H9 (cell line): ENCODE measurements at regions not wholly inside any gene's neighbourhood (a gene's known extent, or its start where the extent isn't known, plus 50 kb on each side); places are given as distances from the start of the nearest gene placed in this dataset.

Source experiments
- DNase-seq: peaks from one replicate; pipeline ENCODE4 v3.0.0-alpha.2; 2017
- H2AFZ ChIP-seq: one replicate; pipeline ENCODE4 v1.6.1; 2013; ENCODE audit warnings: mild to moderate bottlenecking, low read length, control low read depth, moderate library complexity
- H2AK5ac ChIP-seq: 2 replicates; pipeline ENCODE4 v1.6.1; 2013; ENCODE audit warnings: low read length, control low read depth, mixed read lengths; ENCODE audit not compliant: insufficient read length
- H2BK120ac ChIP-seq: one replicate; pipeline ENCODE4 v1.6.1; 2013; ENCODE audit warnings: low read depth, mild to moderate bottlenecking, low read length, control low read depth, inconsistent platforms; ENCODE audit not compliant: poor library complexity, severe bottlenecking
- H2BK12ac ChIP-seq: 2 replicates; pipeline ENCODE4 v1.6.1; 2013; ENCODE audit warnings: low read length, control low read depth, mixed read lengths, low read depth; ENCODE audit not compliant: insufficient read length
- H2BK15ac ChIP-seq: 2 replicates; pipeline ENCODE4 v1.6.1; 2013; ENCODE audit warnings: low read depth, low read length, control low read depth
- H2BK20ac ChIP-seq: one replicate; pipeline ENCODE4 v1.6.1; 2013; ENCODE audit warnings: low read depth, mild to moderate bottlenecking, low read length, control low read depth, inconsistent platforms; ENCODE audit not compliant: poor library complexity, severe bottlenecking
- H2BK5ac ChIP-seq: 2 replicates; pipeline ENCODE4 v1.6.1; 2013; ENCODE audit warnings: low read length, control low read depth, mixed read lengths; ENCODE audit not compliant: insufficient read length
- H3K14ac ChIP-seq: 2 replicates; pipeline ENCODE4 v1.6.1; 2013; ENCODE audit warnings: low read length, control low read depth; ENCODE audit not compliant: insufficient read depth
- H3K18ac ChIP-seq: 2 replicates; pipeline ENCODE4 v1.6.1; 2013; ENCODE audit warnings: low read depth, mild to moderate bottlenecking, mixed read lengths, low read length, control low read depth; ENCODE audit not compliant: insufficient read length
- H3K23ac ChIP-seq: 2 replicates; pipeline ENCODE4 v1.6.1; 2013; ENCODE audit warnings: low read length, control low read depth, mixed read lengths, low read depth; ENCODE audit not compliant: insufficient read length
- H3K23me2 ChIP-seq: 2 replicates; pipeline ENCODE4 v1.6.1; 2013; ENCODE audit warnings: low read depth, mild to moderate bottlenecking, mixed read lengths, low read length, control low read depth; ENCODE audit not compliant: insufficient read length, poor library complexity, severe bottlenecking
- H3K27ac ChIP-seq: 2 replicates; pipeline ENCODE4 v1.5.1; 2013; ENCODE audit warnings: low read length, control low read depth, mixed read lengths, low read depth; ENCODE audit not compliant: insufficient read length
- H3K27me3 ChIP-seq: 2 replicates; pipeline ENCODE4 v1.6.1; 2013; ENCODE audit warnings: low read length, control low read depth, inconsistent platforms; ENCODE audit not compliant: insufficient read depth
- H3K4ac ChIP-seq: 2 replicates; pipeline ENCODE4 v1.6.1; 2013; ENCODE audit warnings: low read depth, mild to moderate bottlenecking, control low read depth, inconsistent platforms, low read length, moderate library complexity
- H3K4me1 ChIP-seq: 2 replicates; pipeline ENCODE4 v1.6.1; 2013; ENCODE audit warnings: low read length, control low read depth, inconsistent platforms; ENCODE audit not compliant: insufficient read depth
- H3K4me2 ChIP-seq: 2 replicates; pipeline ENCODE4 v1.6.1; 2013; ENCODE audit warnings: low read length, control low read depth, mixed read lengths; ENCODE audit not compliant: insufficient read length, insufficient read depth
- H3K56ac ChIP-seq: 2 replicates; pipeline ENCODE4 v1.6.1; 2013; ENCODE audit warnings: low read depth, mild to moderate bottlenecking, mixed read lengths, low read length, control low read depth; ENCODE audit not compliant: insufficient read length
- H3K79me1 ChIP-seq: 2 replicates; pipeline ENCODE4 v1.6.1; 2013; ENCODE audit warnings: low read depth, mild to moderate bottlenecking, moderate library complexity, low read length, control low read depth, inconsistent platforms; ENCODE audit not compliant: insufficient read depth, poor library complexity, severe bottlenecking
- H3K79me2 ChIP-seq: 2 replicates; pipeline ENCODE4 v1.6.1; 2013; ENCODE audit warnings: low read length, control low read depth, inconsistent platforms; ENCODE audit not compliant: insufficient read depth
- H3K9ac ChIP-seq: 2 replicates; pipeline ENCODE4 v1.6.1; 2013; ENCODE audit warnings: low read length, control low read depth, mixed read lengths; ENCODE audit not compliant: insufficient read length; ENCODE audit errors: extremely low read depth
- H3K9me3 ChIP-seq: one replicate; pipeline ENCODE4 v1.6.1; 2013; ENCODE audit warnings: low read depth, low read length, inconsistent platforms; ENCODE audit not compliant: control insufficient read depth
- H3T11ph ChIP-seq: one replicate; pipeline ENCODE4 v1.6.1; 2013; ENCODE audit warnings: mild to moderate bottlenecking, low read length, control low read depth, inconsistent platforms
- H4K20me1 ChIP-seq: one replicate; pipeline ENCODE4 v1.6.1; 2013; ENCODE audit not compliant: control insufficient read depth, insufficient read length, insufficient read depth
- H4K5ac ChIP-seq: 2 replicates; pipeline ENCODE4 v1.6.1; 2013; ENCODE audit warnings: low read depth, mild to moderate bottlenecking, mixed read lengths, low read length, control low read depth; ENCODE audit not compliant: insufficient read length
- H4K8ac ChIP-seq: replicated peaks from 2 replicates; pipeline ENCODE4 v1.6.1; 2013; ENCODE audit warnings: low read length, control low read depth, mixed read lengths, low read depth; ENCODE audit not compliant: insufficient read length
- H4K91ac ChIP-seq: 2 replicates; pipeline ENCODE4 v1.6.1; 2013; ENCODE audit warnings: low read depth, mild to moderate bottlenecking, moderate library complexity, mixed read lengths, low read length, control low read depth; ENCODE audit not compliant: insufficient read length
- H3K27ac Mint-ChIP-seq, 3 experiments: 2 replicates in 2 of 3; 3 replicates in 1 of 3; pipeline ENCODE4 v1.8.0; 2020 to 2021; ENCODE audit warnings: mixed read lengths in 3 of 3, mild to moderate bottlenecking in 1 of 3, moderate library complexity in 1 of 3
- H3K27me3 Mint-ChIP-seq: 2 replicates; pipeline ENCODE4 v1.8.0; 2021; ENCODE audit warnings: low read depth, mild to moderate bottlenecking, moderate library complexity, mixed read lengths
- H3K36me3 Mint-ChIP-seq, 3 experiments: 2 replicates in 2 of 3; 3 replicates in 1 of 3; pipeline ENCODE4 v1.8.0; 2020 to 2021; ENCODE audit warnings: low read depth in 3 of 3, mixed read lengths in 3 of 3; ENCODE audit not compliant: insufficient read depth in 1 of 3
- H3K4me1 Mint-ChIP-seq, 2 experiments: 2 replicates each; pipeline ENCODE4 v1.8.0; 2020; ENCODE audit warnings: mixed read lengths in 2 of 2
- H3K4me3 Mint-ChIP-seq, 2 experiments: 2 replicates in 1 of 2; 3 replicates in 1 of 2; pipeline ENCODE4 v1.8.0; 2020 to 2021; ENCODE audit warnings: mild to moderate bottlenecking in 2 of 2, mixed read lengths in 2 of 2, moderate library complexity in 1 of 2
- H3K9me3 Mint-ChIP-seq, 2 experiments: 2 replicates in 1 of 2; 3 replicates in 1 of 2; pipeline ENCODE4 v1.8.0; 2020; ENCODE audit warnings: mild to moderate bottlenecking in 2 of 2, mixed read lengths in 2 of 2, moderate library complexity in 1 of 2
- CTCF ChIP-seq: fragments of 200-600 bp; sonication (generic); conservative IDR thresholded peaks from 3 replicates; pipeline ENCODE4 v1.8.0; 2021; ENCODE audit warnings: antibody characterized with exemption, mild to moderate bottlenecking

DNA sequence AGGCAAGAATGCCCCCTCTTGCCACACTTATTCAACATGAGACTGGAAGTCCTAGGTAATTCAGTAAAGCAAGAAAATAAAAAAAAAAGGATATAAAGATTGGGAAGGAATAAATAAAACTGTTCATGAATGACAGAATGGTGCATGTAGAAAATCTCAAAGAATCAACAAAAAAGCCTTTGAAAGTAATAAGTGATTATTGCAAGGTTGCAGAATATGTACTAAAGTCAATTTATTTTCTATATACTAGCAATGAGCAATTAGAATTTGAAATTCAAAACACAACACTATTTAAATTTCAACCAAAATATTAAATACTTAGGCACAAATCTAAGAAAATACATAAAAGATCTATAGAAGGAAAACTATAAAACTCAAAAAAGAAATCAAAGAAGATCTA lies 58.6 kb downstream of the MAGEA10 start:
- Mint-ChIP-seq H3K4me1 (no peaks in the 10 kb centered on the region), H3K27me3 (no peaks in the 10 kb centered on the region)

More for the DNA sequence above, 58.6 kb downstream of the MAGEA10 start:
- Histone ChIP-seq H3K23me2 (no peaks in the 10 kb centered on the region), H3K27me3 (no peaks in the 10 kb centered on the region), H3K79me1 (no peaks in the 10 kb centered on the region), H3T11ph (no peak overlapping the region), H3K18ac (no peak overlapping the region), H4K5ac (no peak overlapping the region), H3K9me3 (peaks cover 25% of the 10 kb centered on the region), H4K8ac (no peak overlapping the region), H2BK5ac (no peak overlapping the region), H2BK120ac (no peak overlapping the region), H3K23ac (no peak overlapping the region), H3K4ac (no peak overlapping the region), H2AFZ (no peak overlapping the region), H2BK12ac (no peak overlapping the region), H4K20me1 (no peaks in the 10 kb centered on the region), H3K4me2 (no peak overlapping the region), H2BK20ac (no peak overlapping the region), H3K79me2 (no peaks in the 10 kb centered on the region), H2BK15ac (no peak overlapping the region), H3K9ac (no peak overlapping the region), H3K4me1 (no peaks in the 10 kb centered on the region), H4K91ac (no peak overlapping the region), H2AK5ac (no peak overlapping the region), H3K56ac (no peak overlapping the region), H3K14ac (no peak overlapping the region), H3K27ac (no peak overlapping the region)
- H3K36me3 Mint-ChIP-seq = peaks cover 0 to 4% (median 0%) of the 10 kb centered on the region in 3 experiments; a peak in 2 of 7 replicates
- H3K4me3 Mint-ChIP-seq = no peak overlapping the region
- TF ChIP-seq CTCF = no peak
- DNase-seq = no peak
- H3K27ac Mint-ChIP-seq = no peak overlapping the region
- H3K9me3 Mint-ChIP-seq = peaks cover 58 to 63% of the 10 kb centered on the region in 2 experiments
